ENCODE measurements at regions not wholly inside any gene's neighbourhood (a gene's known extent, or its start where the extent isn't known, plus 50 kb on each side); places are given as distances from the start of the nearest gene placed in this dataset.

DNA sequence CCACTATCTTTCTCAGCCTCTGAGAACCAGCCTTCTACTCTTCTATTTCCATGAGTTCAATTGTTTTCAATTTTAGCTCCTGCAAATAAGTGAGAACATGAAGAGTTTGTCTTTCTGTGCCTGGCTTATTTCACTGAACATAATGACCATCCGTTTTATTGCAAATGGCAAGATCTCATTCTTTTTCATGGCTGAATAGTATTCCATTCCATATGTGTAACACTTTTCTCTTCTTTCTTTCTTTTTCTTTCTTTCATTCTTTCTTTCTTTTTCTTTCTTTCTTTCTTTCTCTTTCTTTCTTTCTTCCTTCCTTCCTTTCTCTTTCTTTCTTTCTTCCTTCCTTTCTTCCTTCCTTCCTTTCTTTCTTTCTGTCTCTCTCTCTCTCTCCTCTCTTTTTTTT, 228.7 kb downstream of the SHOX start:
- no peaks in the 10 kb centered on the region for H3K4me1 Mint-ChIP-seq (ENCODE audit: unreplicated experiment)
- H3K9me3 Mint-ChIP-seq (ENCODE audit: unreplicated experiment), result peaks cover 23% of the 10 kb centered on the region
- H3K4me3 Mint-ChIP-seq (ENCODE audit: unreplicated experiment), result no peak overlapping the region
- no peak overlapping the region for H3K27ac Mint-ChIP-seq (ENCODE audit: unreplicated experiment)
- TF ChIP-seq, protein P1, sequence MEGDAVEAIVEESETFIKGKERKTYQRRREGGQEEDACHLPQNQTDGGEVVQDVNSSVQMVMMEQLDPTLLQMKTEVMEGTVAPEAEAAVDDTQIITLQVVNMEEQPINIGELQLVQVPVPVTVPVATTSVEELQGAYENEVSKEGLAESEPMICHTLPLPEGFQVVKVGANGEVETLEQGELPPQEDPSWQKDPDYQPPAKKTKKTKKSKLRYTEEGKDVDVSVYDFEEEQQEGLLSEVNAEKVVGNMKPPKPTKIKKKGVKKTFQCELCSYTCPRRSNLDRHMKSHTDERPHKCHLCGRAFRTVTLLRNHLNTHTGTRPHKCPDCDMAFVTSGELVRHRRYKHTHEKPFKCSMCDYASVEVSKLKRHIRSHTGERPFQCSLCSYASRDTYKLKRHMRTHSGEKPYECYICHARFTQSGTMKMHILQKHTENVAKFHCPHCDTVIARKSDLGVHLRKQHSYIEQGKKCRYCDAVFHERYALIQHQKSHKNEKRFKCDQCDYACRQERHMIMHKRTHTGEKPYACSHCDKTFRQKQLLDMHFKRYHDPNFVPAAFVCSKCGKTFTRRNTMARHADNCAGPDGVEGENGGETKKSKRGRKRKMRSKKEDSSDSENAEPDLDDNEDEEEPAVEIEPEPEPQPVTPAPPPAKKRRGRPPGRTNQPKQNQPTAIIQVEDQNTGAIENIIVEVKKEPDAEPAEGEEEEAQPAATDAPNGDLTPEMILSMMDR (IDR thresholded peaks at IDR 0.05; ENCODE audit: unreplicated experiment), result no peak
- H3K27me3 Mint-ChIP-seq (ENCODE audit: unreplicated experiment), result peaks cover 12% of the 10 kb centered on the region
- DNase-seq (ENCODE audit: low spot score), result no peak
- H3K36me3 Mint-ChIP-seq (ENCODE audit: low read depth, unreplicated experiment), result peaks cover 14% of the 10 kb centered on the region

GRCh38 chrX:858542-859078, 228.0 kb downstream of the SHOX start:
- H3K9me3 Mint-ChIP-seq (ENCODE audit: unreplicated experiment), result peaks cover 21% of the 10 kb centered on the region

GRCh38 chrX:857376-857775, 226.8 kb downstream of the SHOX start:
- Mint-ChIP-seq H3K27ac (ENCODE audit: unreplicated experiment) (no peak overlapping the region), H3K9me3 (ENCODE audit: unreplicated experiment) (peaks cover 25% of the 10 kb centered on the region), H3K36me3 (ENCODE audit: low read depth, unreplicated experiment) (peaks cover 7% of the 10 kb centered on the region), H3K4me3 (ENCODE audit: unreplicated experiment) (no peak overlapping the region), H3K27me3 (ENCODE audit: unreplicated experiment) (peaks cover 7% of the 10 kb centered on the region), H3K4me1 (ENCODE audit: unreplicated experiment) (no peaks in the 10 kb centered on the region)
- no peak for DNase-seq (ENCODE audit: low spot score)
- TF ChIP-seq, protein P1 (IDR thresholded peaks at IDR 0.05; ENCODE audit: unreplicated experiment), result no peak

More at GRCh38 chrX:858542-859078, 228.0 kb downstream of the SHOX start:
- H3K27me3 Mint-ChIP-seq (ENCODE audit: unreplicated experiment), result peaks cover 12% of the 10 kb centered on the region
- H3K27ac Mint-ChIP-seq (ENCODE audit: unreplicated experiment), result no peak overlapping the region
- H3K4me3 Mint-ChIP-seq (ENCODE audit: unreplicated experiment), result no peak overlapping the region
- DNase-seq (ENCODE audit: low spot score), result no peak
- no peaks in the 10 kb centered on the region for H3K4me1 Mint-ChIP-seq (ENCODE audit: unreplicated experiment)
- H3K36me3 Mint-ChIP-seq (ENCODE audit: low read depth, unreplicated experiment), result peaks cover 10% of the 10 kb centered on the region
- TF ChIP-seq, protein P1 (IDR thresholded peaks at IDR 0.05; ENCODE audit: unreplicated experiment), result no peak

DNA sequence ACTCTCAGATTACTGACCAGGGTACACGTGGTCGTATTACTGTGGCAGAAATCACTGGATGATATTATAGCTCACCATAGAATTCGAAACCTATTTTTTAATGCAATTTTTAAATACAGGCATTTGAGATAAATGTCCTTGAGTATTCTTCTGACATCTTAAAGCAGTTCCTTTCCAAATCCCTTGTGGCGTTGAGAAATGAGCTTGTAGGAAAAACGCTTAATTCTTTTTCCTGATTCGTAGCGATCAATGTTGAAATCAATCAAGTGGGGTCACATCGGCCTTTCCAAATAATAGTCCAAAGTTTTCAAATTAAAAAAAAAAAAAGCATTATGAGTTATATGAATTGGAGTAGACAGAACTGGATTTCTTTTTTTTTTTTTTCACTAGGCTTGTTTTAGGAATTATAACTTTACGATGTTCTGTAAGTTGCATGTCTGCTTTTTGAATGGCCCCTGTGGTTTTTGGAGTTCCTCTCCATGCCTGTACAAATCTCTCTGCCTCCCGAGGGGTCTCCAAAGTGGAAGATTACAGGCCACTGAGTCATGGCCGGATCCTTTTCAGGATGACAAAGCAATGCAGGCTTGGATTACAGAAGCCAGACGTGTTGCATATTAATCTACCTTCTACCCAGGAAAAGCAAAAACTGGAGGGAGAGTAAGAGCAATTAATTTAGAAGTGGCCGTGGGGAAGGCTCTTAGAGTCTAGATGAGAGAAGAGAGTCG, 226.1 kb downstream of the SHOX start:
- H3K4me3 Mint-ChIP-seq (ENCODE audit: unreplicated experiment), result no peak overlapping the region
- no peak overlapping the region for H3K27ac Mint-ChIP-seq (ENCODE audit: unreplicated experiment)
- peaks cover 4% of the 10 kb centered on the region for H3K27me3 Mint-ChIP-seq (ENCODE audit: unreplicated experiment)
- TF ChIP-seq, protein P1 (IDR thresholded peaks at IDR 0.05; ENCODE audit: unreplicated experiment), result no peak
- H3K36me3 Mint-ChIP-seq (ENCODE audit: low read depth, unreplicated experiment), result peaks cover 4% of the 10 kb centered on the region
- peaks cover 21% of the 10 kb centered on the region for H3K9me3 Mint-ChIP-seq (ENCODE audit: unreplicated experiment)
- DNase-seq (ENCODE audit: low spot score), result no peak
- H3K4me1 Mint-ChIP-seq (ENCODE audit: unreplicated experiment), result no peaks in the 10 kb centered on the region

GRCh38 chrX:853304-853703, 222.7 kb downstream of the SHOX start:
- H3K36me3 Mint-ChIP-seq (ENCODE audit: low read depth, unreplicated experiment), result peaks cover 14% of the 10 kb centered on the region
- H3K4me3 Mint-ChIP-seq (ENCODE audit: unreplicated experiment), result no peak overlapping the region
- no peak overlapping the region for H3K27ac Mint-ChIP-seq (ENCODE audit: unreplicated experiment)
- TF ChIP-seq, protein P1 (IDR thresholded peaks at IDR 0.05; ENCODE audit: unreplicated experiment), result no peak
- peaks cover 2% of the 10 kb centered on the region for H3K27me3 Mint-ChIP-seq (ENCODE audit: unreplicated experiment)
- no peaks in the 10 kb centered on the region for H3K4me1 Mint-ChIP-seq (ENCODE audit: unreplicated experiment)
- no peak for DNase-seq (ENCODE audit: low spot score)
- peaks cover 33% of the 10 kb centered on the region for H3K9me3 Mint-ChIP-seq (ENCODE audit: unreplicated experiment)

Data from endothelial cell (in vitro differentiated cells).